ENCODE measurements at regions not wholly inside any gene's neighbourhood (a gene's known extent, or its start where the extent isn't known, plus 50 kb on each side); places are given as distances from the start of the nearest gene placed in this dataset.

GRCh38 chr4:30456716-30457115 lies 263.5 kb upstream of the PCDH7 start:
- TF ChIP-seq CTCF (IDR thresholded peaks at IDR 0.05; ENCODE audit: extremely low read depth, low read depth, low read length): no peak
- no peak overlapping the region for H3K4me2 ChIP-seq (ENCODE audit: insufficient read depth, low read length)
- H4K20me1 ChIP-seq (ENCODE audit: insufficient read depth, low read length): no peaks in the 10 kb centered on the region

GRCh38 chr4:30460818-30461217 lies 259.4 kb upstream of the PCDH7 start:
- H3K27me3 ChIP-seq (ENCODE audit: insufficient read depth, low read length): no peaks in the 10 kb centered on the region
- no peak for DNase-seq (ENCODE audit: insufficient read length, low spot score, missing footprints)
- no peaks in the 10 kb centered on the region for H3K79me2 ChIP-seq (ENCODE audit: insufficient read depth, low read length)
- no peak for TF ChIP-seq CTCF (IDR thresholded peaks at IDR 0.05; ENCODE audit: extremely low read depth, low read depth, low read length)
- no peak overlapping the region for H3K4me2 ChIP-seq (ENCODE audit: insufficient read depth, low read length)
- H3K4me3 ChIP-seq (ENCODE audit: insufficient read depth, low read length): no peak overlapping the region
- no peak overlapping the region for H3K27ac ChIP-seq (ENCODE audit: low read depth, low read length)
- H3K36me3 ChIP-seq (ENCODE audit: insufficient read depth, low read length): no peaks in the 10 kb centered on the region
- no peak overlapping the region for H2AFZ ChIP-seq (ENCODE audit: low read length)
- H3K9me3 ChIP-seq (ENCODE audit: low read depth, low read length): no peaks in the 10 kb centered on the region
- no peaks in the 10 kb centered on the region for H4K20me1 ChIP-seq (ENCODE audit: insufficient read depth, low read length)
- H3K4me1 ChIP-seq (ENCODE audit: insufficient read depth, low read length): no peaks in the 10 kb centered on the region

More at GRCh38 chr4:30456716-30457115, 263.5 kb upstream of the PCDH7 start:
- no peak overlapping the region for H2AFZ ChIP-seq (ENCODE audit: low read length)
- H3K4me1 ChIP-seq (ENCODE audit: insufficient read depth, low read length): no peaks in the 10 kb centered on the region
- no peaks in the 10 kb centered on the region for H3K9me3 ChIP-seq (ENCODE audit: low read depth, low read length)
- no peak overlapping the region for H3K27ac ChIP-seq (ENCODE audit: low read depth, low read length)
- no peaks in the 10 kb centered on the region for H3K27me3 ChIP-seq (ENCODE audit: insufficient read depth, low read length)
- no peaks in the 10 kb centered on the region for H3K36me3 ChIP-seq (ENCODE audit: insufficient read depth, low read length)
- no peak overlapping the region for H3K4me3 ChIP-seq (ENCODE audit: insufficient read depth, low read length)
- H3K79me2 ChIP-seq (ENCODE audit: insufficient read depth, low read length): no peaks in the 10 kb centered on the region
- DNase-seq (ENCODE audit: insufficient read length, low spot score, missing footprints): no peak

- no peak for TF ChIP-seq CTCF (IDR thresholded peaks at IDR 0.05; ENCODE audit: extremely low read depth, low read depth, low read length)
- Histone ChIP-seq H3K4me2 (ENCODE audit: insufficient read depth, low read length) (no peak overlapping the region), H3K79me2 (ENCODE audit: insufficient read depth, low read length) (no peaks in the 10 kb centered on the region), H3K9me3 (ENCODE audit: low read depth, low read length) (no peaks in the 10 kb centered on the region), H3K4me3 (ENCODE audit: insufficient read depth, low read length) (no peak overlapping the region), H3K36me3 (ENCODE audit: insufficient read depth, low read length) (no peaks in the 10 kb centered on the region), H3K27ac (ENCODE audit: low read depth, low read length) (no peak overlapping the region), H3K27me3 (ENCODE audit: insufficient read depth, low read length) (no peaks in the 10 kb centered on the region), H3K4me1 (ENCODE audit: insufficient read depth, low read length) (no peaks in the 10 kb centered on the region), H4K20me1 (ENCODE audit: insufficient read depth, low read length) (no peaks in the 10 kb centered on the region), H2AFZ (ENCODE audit: low read length) (no peak overlapping the region)
- no peak for DNase-seq (ENCODE audit: insufficient read length, low spot score, missing footprints)
Measured at GRCh38 chr4:30461218-30461617, 259.0 kb upstream of the PCDH7 start.

GRCh38 chr4:30462445-30463090 lies 257.6 kb upstream of the PCDH7 start:
- Histone ChIP-seq H3K4me2 (ENCODE audit: insufficient read depth, low read length) (no peak overlapping the region), H3K27me3 (ENCODE audit: insufficient read depth, low read length) (no peaks in the 10 kb centered on the region), H3K36me3 (ENCODE audit: insufficient read depth, low read length) (no peaks in the 10 kb centered on the region), H2AFZ (ENCODE audit: low read length) (no peak overlapping the region), H3K27ac (ENCODE audit: low read depth, low read length) (no peak overlapping the region), H3K9me3 (ENCODE audit: low read depth, low read length) (no peaks in the 10 kb centered on the region), H3K4me3 (ENCODE audit: insufficient read depth, low read length) (no peak overlapping the region), H3K79me2 (ENCODE audit: insufficient read depth, low read length) (no peaks in the 10 kb centered on the region), H4K20me1 (ENCODE audit: insufficient read depth, low read length) (no peaks in the 10 kb centered on the region), H3K4me1 (ENCODE audit: insufficient read depth, low read length) (no peaks in the 10 kb centered on the region)
- TF ChIP-seq CTCF (IDR thresholded peaks at IDR 0.05; ENCODE audit: extremely low read depth, low read depth, low read length): no peak
- no peak for DNase-seq (ENCODE audit: insufficient read length, low spot score, missing footprints)
